Upper lobe of right lung (tissue), 1 donor: ENCODE measurements at regions not wholly inside any gene's neighbourhood (a gene's known extent, or its start where the extent isn't known, plus 50 kb on each side); places are given as distances from the start of the nearest gene placed in this dataset.
"Not testable (repeated sequence)": the region's sequence is repeated elsewhere in the genome, so short reads cannot be mapped to it uniquely, and the experiment has no call there.

Experiments
- ATAC-seq: fragments of 200-7000 bp; cut with Tn5 transposase; one replicate; pipeline ENCODE4 v1.9.1; 2020; ENCODE audit warnings: mild to moderate bottlenecking, moderate library complexity
- DNase-seq: peaks from one replicate; pipeline ENCODE4 v3.0.0-alpha.2; 2020
- H3K27ac ChIP-seq: fragments of 200-600 bp; one replicate; pipeline ENCODE4 v1.8.0; 2022
- H3K27me3 ChIP-seq: fragments of 200-600 bp; one replicate; pipeline ENCODE4 v1.8.0; 2022; ENCODE audit warnings: mild to moderate bottlenecking
- H3K36me3 ChIP-seq: fragments of 200-600 bp; one replicate; pipeline ENCODE4 v1.8.0; 2022
- H3K4me1 ChIP-seq: fragments of 200-600 bp; one replicate; pipeline ENCODE4 v1.8.0; 2022
- H3K4me3 ChIP-seq: fragments of 200-600 bp; one replicate; pipeline ENCODE4 v1.8.0; 2022; ENCODE audit warnings: mild to moderate bottlenecking
- H3K9me3 ChIP-seq: fragments of 200-600 bp; one replicate; pipeline ENCODE4 v1.8.0; 2022
- intact Hi-C: fragments of 100-400 bp; cut with DNase I; formaldehyde crosslinking; loops from one replicate; pipeline ENCODE4 v1.11.0; 2022
- TF ChIP-seq, protein P1 (sequence below): fragments of 200-600 bp; IDR thresholded peaks from one replicate; pipeline ENCODE4 v1.8.0; 2022; ENCODE audit warnings: antibody characterized with exemption
- donor health status: DM: no; HTN: yes; CAD: no; lungs with severe emphysema.

DNA sequence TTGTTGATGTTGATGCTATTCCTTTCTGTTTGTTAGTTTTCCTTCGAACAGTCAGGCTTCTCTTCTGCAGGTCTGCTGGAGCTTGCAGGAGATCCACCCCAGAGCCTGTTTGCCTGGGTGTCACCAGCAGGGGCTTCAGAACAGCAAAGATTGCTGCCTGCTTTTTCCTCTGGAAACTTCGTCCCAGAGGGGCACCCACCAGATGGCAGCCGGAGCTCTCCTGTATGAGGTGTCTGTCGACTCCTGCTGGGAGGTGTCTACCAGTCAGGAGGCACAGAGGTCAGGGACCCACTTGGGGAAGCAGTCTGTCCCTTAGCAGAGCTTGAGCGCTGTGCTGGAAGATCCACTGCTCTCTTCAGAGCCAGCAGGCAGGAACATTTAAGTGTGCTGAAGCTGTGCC, 303.2 kb downstream of the ZIC1 start:
- Histone ChIP-seq H3K4me3 (no peak overlapping the region), H3K36me3 (no peaks in the 10 kb centered on the region), H3K27me3 (no peaks in the 10 kb centered on the region), H3K9me3 (no peaks in the 10 kb centered on the region), H3K27ac (no peak overlapping the region), H3K4me1 (no peaks in the 10 kb centered on the region)
- DNase-seq (no peak), ATAC-seq (no peak)
- intact Hi-C loops = no loop called here
- TF ChIP-seq, protein P1, sequence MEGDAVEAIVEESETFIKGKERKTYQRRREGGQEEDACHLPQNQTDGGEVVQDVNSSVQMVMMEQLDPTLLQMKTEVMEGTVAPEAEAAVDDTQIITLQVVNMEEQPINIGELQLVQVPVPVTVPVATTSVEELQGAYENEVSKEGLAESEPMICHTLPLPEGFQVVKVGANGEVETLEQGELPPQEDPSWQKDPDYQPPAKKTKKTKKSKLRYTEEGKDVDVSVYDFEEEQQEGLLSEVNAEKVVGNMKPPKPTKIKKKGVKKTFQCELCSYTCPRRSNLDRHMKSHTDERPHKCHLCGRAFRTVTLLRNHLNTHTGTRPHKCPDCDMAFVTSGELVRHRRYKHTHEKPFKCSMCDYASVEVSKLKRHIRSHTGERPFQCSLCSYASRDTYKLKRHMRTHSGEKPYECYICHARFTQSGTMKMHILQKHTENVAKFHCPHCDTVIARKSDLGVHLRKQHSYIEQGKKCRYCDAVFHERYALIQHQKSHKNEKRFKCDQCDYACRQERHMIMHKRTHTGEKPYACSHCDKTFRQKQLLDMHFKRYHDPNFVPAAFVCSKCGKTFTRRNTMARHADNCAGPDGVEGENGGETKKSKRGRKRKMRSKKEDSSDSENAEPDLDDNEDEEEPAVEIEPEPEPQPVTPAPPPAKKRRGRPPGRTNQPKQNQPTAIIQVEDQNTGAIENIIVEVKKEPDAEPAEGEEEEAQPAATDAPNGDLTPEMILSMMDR = no peak

DNA sequence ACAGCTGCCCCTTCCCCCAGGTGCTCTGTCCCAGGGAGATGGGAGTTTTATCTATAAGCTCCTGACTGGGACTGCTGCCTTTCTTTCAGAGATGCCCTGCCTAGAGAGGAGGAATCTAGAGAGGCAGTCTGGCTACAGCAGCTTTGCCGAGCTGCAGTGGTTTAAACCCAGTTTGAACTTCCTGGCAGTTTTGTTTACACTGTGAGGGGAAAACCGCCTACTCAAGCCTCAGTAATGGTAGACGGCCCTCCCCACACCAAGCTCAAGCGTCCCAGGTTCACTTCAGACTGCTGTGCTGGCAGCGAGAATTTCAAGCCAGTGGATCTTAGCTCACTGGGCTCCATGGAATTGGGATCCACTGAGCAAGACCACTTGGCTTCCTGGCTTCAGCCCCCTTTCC, 303.6 kb downstream of the ZIC1 start:
- ATAC-seq, H3K27ac ChIP-seq, intact Hi-C loops, H3K9me3 ChIP-seq, DNase-seq, H3K4me3 ChIP-seq, H3K27me3 ChIP-seq, H3K4me1 ChIP-seq, H3K36me3 ChIP-seq: not testable (repeated sequence)

DNA sequence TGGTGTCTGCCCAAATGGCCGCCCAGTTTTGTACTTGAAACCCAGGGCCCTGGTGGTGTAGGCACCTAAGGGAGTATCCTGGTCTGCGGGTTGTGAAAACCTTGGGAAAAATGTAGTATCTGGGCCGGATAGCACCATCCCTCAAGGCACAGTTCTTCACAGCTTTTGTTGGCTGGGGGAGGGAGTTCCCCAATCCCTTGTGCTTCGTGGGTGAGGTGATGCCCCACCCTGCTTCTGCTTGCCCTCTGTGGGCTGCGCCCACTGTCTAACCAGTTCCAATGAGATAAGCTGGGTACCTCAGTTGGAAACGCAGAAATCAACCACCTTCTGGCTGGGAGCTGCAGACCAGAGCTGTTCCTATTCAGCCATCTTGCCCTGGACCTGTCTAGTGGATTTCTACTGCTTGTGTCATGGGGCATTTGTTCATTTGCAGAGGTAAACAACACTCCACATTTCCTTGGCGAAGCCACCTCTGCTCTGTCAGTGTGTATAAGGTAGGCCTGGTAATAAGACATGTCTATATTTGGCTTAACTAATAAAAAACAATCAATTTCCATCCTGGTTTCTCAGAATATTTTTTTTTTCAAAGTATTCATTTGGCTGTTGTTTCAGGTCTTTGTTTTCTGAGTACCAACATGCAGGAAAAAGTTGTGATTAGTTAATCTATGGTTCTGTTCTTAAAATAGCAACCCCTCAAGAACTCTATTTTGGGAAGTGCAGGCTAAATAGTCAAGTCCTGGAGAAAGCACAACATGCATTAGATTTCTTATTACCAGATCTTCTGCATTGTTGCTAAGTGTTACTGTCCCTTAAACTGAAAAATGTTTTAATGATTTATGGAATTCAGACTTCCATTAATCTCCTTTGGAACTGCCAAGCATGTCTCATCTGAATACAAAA, 304.3 kb downstream of the ZIC1 start:
- Histone ChIP-seq H3K36me3 (no peaks in the 10 kb centered on the region), H3K27ac (no peak overlapping the region), H3K4me3 (no peak overlapping the region), H3K4me1 (no peaks in the 10 kb centered on the region), H3K9me3 (no peaks in the 10 kb centered on the region), H3K27me3 (no peaks in the 10 kb centered on the region)
- DNase-seq = no peak
- intact Hi-C loops = no loop called here
- no peak for ATAC-seq
- TF ChIP-seq, protein P1 = no peak

DNA sequence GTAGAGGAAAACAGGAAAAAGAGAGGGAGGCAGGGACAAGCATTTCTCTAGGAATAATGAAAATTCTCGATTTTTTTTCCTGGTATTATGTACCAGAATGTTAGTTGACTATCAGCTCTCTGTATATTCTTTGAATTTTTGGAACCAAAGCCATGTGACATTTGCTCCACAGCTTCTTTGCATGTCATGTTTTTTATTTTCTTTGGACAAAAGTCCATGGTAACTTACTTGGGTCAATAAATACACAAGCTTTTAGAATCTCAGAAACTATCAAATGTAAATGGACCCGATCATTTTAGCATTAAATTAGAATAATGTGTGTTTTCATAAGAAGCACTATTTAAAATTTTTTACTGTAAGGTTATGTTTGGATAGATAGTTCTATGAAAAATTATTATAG, 320.5 kb downstream of the ZIC1 start:
- Histone ChIP-seq H3K36me3 (no peaks in the 10 kb centered on the region), H3K27me3 (no peaks in the 10 kb centered on the region), H3K27ac (no peak overlapping the region), H3K4me3 (no peak overlapping the region), H3K4me1 (no peaks in the 10 kb centered on the region), H3K9me3 (no peaks in the 10 kb centered on the region)
- DNase-seq (no peak), ATAC-seq (no peak)
- TF ChIP-seq, protein P1 = no peak
- intact Hi-C loops = no loop called here

DNA sequence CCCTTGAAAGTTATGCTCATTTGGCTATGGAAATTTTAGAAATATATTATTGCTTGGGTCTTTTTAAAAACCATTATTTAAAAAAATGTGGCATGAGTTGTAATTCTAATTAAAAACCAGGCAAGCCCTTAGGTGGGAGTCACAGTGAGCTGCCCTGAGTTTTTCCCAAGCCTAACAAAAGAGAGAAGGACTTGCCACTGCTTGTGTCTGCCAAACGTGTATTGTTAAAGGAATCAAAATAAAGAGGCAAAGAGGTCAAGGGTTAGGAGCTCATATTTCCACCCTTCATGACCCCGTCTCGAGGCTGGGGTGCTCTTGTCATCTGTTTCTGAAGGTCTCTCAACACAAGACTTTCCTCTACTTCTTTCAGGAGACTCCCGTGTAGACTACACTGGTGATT, 321.1 kb downstream of the ZIC1 start:
- Histone ChIP-seq H3K36me3 (no peaks in the 10 kb centered on the region), H3K4me1 (no peaks in the 10 kb centered on the region), H3K27me3 (no peaks in the 10 kb centered on the region), H3K4me3 (no peak overlapping the region), H3K27ac (no peak overlapping the region), H3K9me3 (no peaks in the 10 kb centered on the region)
- ATAC-seq (no peak), DNase-seq (no peak)
- TF ChIP-seq, protein P1 = no peak
- intact Hi-C loops = no loop called here

DNA sequence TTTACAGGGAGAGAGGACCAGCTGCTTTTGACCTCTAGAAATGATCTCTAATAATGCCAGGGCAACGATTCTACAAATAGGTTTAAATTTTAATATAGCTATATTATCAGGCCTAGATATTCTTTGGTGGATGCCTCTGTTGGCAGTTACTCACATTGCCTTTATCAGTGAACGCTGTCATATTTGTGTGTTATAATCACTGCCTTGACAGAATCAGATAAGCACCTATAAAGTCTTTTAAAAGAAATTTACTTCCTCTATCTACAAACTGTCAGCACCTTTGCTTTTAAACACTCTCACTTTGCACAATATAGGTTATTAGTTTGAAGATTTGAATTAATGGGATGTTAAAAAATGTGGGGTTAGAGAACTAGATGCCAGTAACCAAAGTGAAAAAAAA, 324.1 kb downstream of the ZIC1 start:
- DNase-seq (no peak), ATAC-seq (no peak)
- H3K27me3 ChIP-seq = no peaks in the 10 kb centered on the region
- no peak overlapping the region for H3K27ac ChIP-seq
- no peaks in the 10 kb centered on the region for H3K4me1 ChIP-seq
- no peaks in the 10 kb centered on the region for H3K36me3 ChIP-seq
- TF ChIP-seq, protein P1 = no peak
- no peak overlapping the region for H3K4me3 ChIP-seq
- H3K9me3 ChIP-seq = no peaks in the 10 kb centered on the region
- intact Hi-C loops = no loop called here
